HepG2 (cell line): ENCODE measurements at regions not wholly inside any gene's neighbourhood (a gene's known extent, or its start where the extent isn't known, plus 50 kb on each side); places are given as distances from the start of the nearest gene placed in this dataset.

Experiments
- ATAC-seq: fragments of 200-7000 bp; cut with Tn5 transposase; 3 replicates; pipeline ENCODE4 v1.9.1; 2020; ENCODE audit warnings: mild to moderate bottlenecking, moderate library complexity
- BruUV-seq: library from RNA; stranded (reverse); fragments of 400-500 nt; replicated peaks from 2 replicates; lab custom pipeline; 2021; lab: Mats Ljungman, UMichigan
- CTCF ChIA-PET: fragments of 300-600 bp; formaldehyde crosslinking; extraction: SDS; loops from one replicate; lab custom pipeline; 2021; ENCODE audit warnings: low total read pairs, inconsistent platforms, low intra/inter-chr PET ratio; lab: Yijun Ruan, JAX
- POLR2A ChIA-PET: fragments of 350-600 bp; sonication (Branson Sonifier 250); formaldehyde crosslinking; loops from one replicate; lab custom pipeline; 2020; ENCODE audit warnings: antibody characterized with exemption, inconsistent platforms; lab: Yijun Ruan, JAX
- DNase-seq: peaks from one replicate; pipeline ENCODE4 v3.0.0-alpha.2; 2015; ENCODE audit warnings: low spot score
- FAIRE-seq: peaks from 3 replicates; lab custom pipeline; 2011; peaks lifted over from hg19 to GRCh38; lab: Jason Lieb, UNC
- H2AFZ ChIP-seq: one replicate; pipeline ENCODE4 v1.6.1; 2011; ENCODE audit warnings: low read length, inconsistent platforms
- H3K27ac ChIP-seq: fragments of 300-600 bp; 3 replicates; pipeline ENCODE4 v1.8.0; 2011; ENCODE audit warnings: mixed run types, mild to moderate bottlenecking, mixed read lengths, low read length, inconsistent platforms; ENCODE audit not compliant: insufficient read depth; ENCODE audit errors: extremely low read length
- H3K27me3 ChIP-seq, 2 experiments: fragments of 200-600 bp in 1 of 2; 2 replicates in 1 of 2; 3 replicates in 1 of 2; pipeline versions ENCODE4 v1.6.0 to v1.8.0; 2011; ENCODE audit warnings: low read length in 2 of 2, mild to moderate bottlenecking in 2 of 2, moderate library complexity in 2 of 2, inconsistent platforms in 1 of 2; ENCODE audit not compliant: insufficient read depth in 2 of 2, control insufficient read depth in 1 of 2
- H3K36me3 ChIP-seq, 2 experiments: fragments of 200-600 bp in 1 of 2; replicated peaks in 1 of 2; 2 replicates in 1 of 2; 3 replicates in 1 of 2; pipeline versions ENCODE4 v1.5.1 to v1.8.0; 2011; ENCODE audit warnings: low read length in 2 of 2, inconsistent platforms in 1 of 2; ENCODE audit not compliant: insufficient read depth in 2 of 2, control insufficient read depth in 1 of 2
- H3K4me1 ChIP-seq: 2 replicates; pipeline ENCODE4 v1.5.1; 2012; ENCODE audit warnings: low read length, inconsistent platforms; ENCODE audit not compliant: insufficient read depth
- H3K4me2 ChIP-seq: 2 replicates; pipeline ENCODE4 v1.6.0; 2011; ENCODE audit warnings: low read depth, low read length, inconsistent platforms
- H3K4me3 ChIP-seq, 3 experiments: fragments of 200-600 bp in 1 of 3; sonication (generic), shearing (Covaris generic) in 1 of 3; replicated peaks in 1 of 3; 2 replicates each; pipeline ENCODE4 v1.5.1; 2011 to 2016; ENCODE audit warnings: low read length in 3 of 3, inconsistent platforms in 2 of 3, low read depth in 2 of 3, mild to moderate bottlenecking in 2 of 3, control low read depth in 1 of 3, mixed read lengths in 1 of 3; ENCODE audit not compliant: insufficient read depth in 1 of 3
- H3K79me2 ChIP-seq: one replicate; pipeline ENCODE4 v1.6.1; 2011; ENCODE audit warnings: low read length, inconsistent platforms; ENCODE audit not compliant: insufficient read depth
- H3K9ac ChIP-seq: 2 replicates; pipeline ENCODE4 v1.6.0; 2011; ENCODE audit warnings: mild to moderate bottlenecking, low read depth, low read length, inconsistent platforms; ENCODE audit not compliant: insufficient read depth
- H3K9me3 ChIP-seq: 2 replicates; pipeline ENCODE4 v1.5.1; 2012; ENCODE audit warnings: mild to moderate bottlenecking, low read length
- H4K20me1 ChIP-seq: 2 replicates; pipeline ENCODE4 v1.6.0; 2011; ENCODE audit warnings: inconsistent platforms, mild to moderate bottlenecking, low read length, moderate library complexity; ENCODE audit not compliant: insufficient read depth
- DR1 ChIP-seq: sonication (generic); formaldehyde crosslinking; IDR thresholded peaks from 2 replicates; pipeline ENCODE4 v1.8.0; 2021; ENCODE audit warnings: mild to moderate bottlenecking, missing genetic modification reagents, inconsistent platforms
- HES4 ChIP-seq: sonication (generic); formaldehyde crosslinking; IDR thresholded peaks from 2 replicates; pipeline ENCODE4 v1.9.0; 2021; ENCODE audit warnings: mild to moderate bottlenecking, missing genetic modification reagents, borderline replicate concordance
- HOXA7 ChIP-seq: sonication (generic); formaldehyde crosslinking; IDR thresholded peaks from 2 replicates; pipeline ENCODE4 v1.8.1; 2022; ENCODE audit warnings: mild to moderate bottlenecking, missing genetic modification reagents, moderate library complexity
- RELA ChIP-seq: sonication (generic); formaldehyde crosslinking; IDR thresholded peaks from 2 replicates; pipeline ENCODE4 v1.4.0; 2020; ENCODE audit warnings: missing genetic modification reagents
- SNAPC2 ChIP-seq: sonication (generic); formaldehyde crosslinking; IDR thresholded peaks from 2 replicates; pipeline ENCODE4 v1.8.1; 2022; ENCODE audit warnings: mild to moderate bottlenecking, missing genetic modification reagents
- SRSF9 ChIP-seq: fragments of 200-400 bp; formaldehyde crosslinking; IDR thresholded peaks from 2 replicates; pipeline ENCODE4 v1.6.1; 2018; ENCODE audit warnings: borderline replicate concordance, mild to moderate bottlenecking, low read depth, low read length; ENCODE audit not compliant: insufficient read depth, poor library complexity, severe bottlenecking
- ZBTB3 ChIP-seq: sonication (generic); formaldehyde crosslinking; IDR thresholded peaks from 2 replicates; pipeline ENCODE4 v1.4.0; 2020; ENCODE audit warnings: low read depth, mild to moderate bottlenecking, moderate library complexity, missing genetic modification reagents, borderline replicate concordance
- ZBTB8A ChIP-seq: sonication (generic); formaldehyde crosslinking; IDR thresholded peaks from 2 replicates; pipeline ENCODE4 v1.4.0; 2020; ENCODE audit warnings: mild to moderate bottlenecking, low read depth, missing genetic modification reagents, borderline replicate concordance
- ZNF24 ChIP-seq: fragments of 450-650 bp; IDR thresholded peaks from 2 replicates; pipeline ENCODE4 v1.6.1; 2017; ENCODE audit warnings: antibody characterized with exemption, mild to moderate bottlenecking
- ZNF547 ChIP-seq: sonication (generic); formaldehyde crosslinking; IDR thresholded peaks from 2 replicates; pipeline ENCODE4 v1.5.1; 2020; ENCODE audit warnings: mild to moderate bottlenecking, missing genetic modification reagents
- ZNF629 ChIP-seq: sonication (generic); formaldehyde crosslinking; conservative IDR thresholded peaks from 2 replicates; pipeline ENCODE4 v1.5.0; 2020; ENCODE audit warnings: missing genetic modification reagents
- ZNF777 ChIP-seq: sonication (generic); formaldehyde crosslinking; IDR thresholded peaks from 2 replicates; pipeline ENCODE4 v1.4.0; 2020; ENCODE audit warnings: missing genetic modification reagents
- WGBS: methylation state at CpG from one replicate; pipeline ENCODE4 v1.1.6; 2017; ENCODE audit warnings: low lambda C conversion rate; 5-methylcytosine and 5-hydroxymethylcytosine counted together
- in situ Hi-C: cut with HindIII; loops from 2 replicates; pipeline ENCODE4 v1.10.0; 2017; ENCODE audit warnings: low pct_unique_long_range_greater_than_20kb; ENCODE audit not compliant: extremely low pct_ligation_motif_present
- intact Hi-C: fragments of 100-400 bp; cut with micrococcal nuclease; formaldehyde crosslinking; loops from one replicate; pipeline ENCODE4 v1.10.0; 2022; ENCODE audit not compliant: unreplicated experiment
- TF ChIP-seq, protein P1 (sequence below): IDR thresholded peaks from 2 replicates; pipeline ENCODE4 v1.6.1; 2016; ENCODE audit warnings: low read depth, borderline replicate concordance
- TF ChIP-seq, protein P2 (sequence below): sonication (generic); formaldehyde crosslinking; IDR thresholded peaks from 2 replicates; pipeline ENCODE4 v1.4.0; 2020; ENCODE audit warnings: missing genetic modification reagents
- TF ChIP-seq, protein P3 (sequence below): sonication (generic); formaldehyde crosslinking; IDR thresholded peaks from 2 replicates; pipeline ENCODE4 v1.9.0; 2021; ENCODE audit warnings: missing genetic modification reagents, borderline replicate concordance

DNA sequence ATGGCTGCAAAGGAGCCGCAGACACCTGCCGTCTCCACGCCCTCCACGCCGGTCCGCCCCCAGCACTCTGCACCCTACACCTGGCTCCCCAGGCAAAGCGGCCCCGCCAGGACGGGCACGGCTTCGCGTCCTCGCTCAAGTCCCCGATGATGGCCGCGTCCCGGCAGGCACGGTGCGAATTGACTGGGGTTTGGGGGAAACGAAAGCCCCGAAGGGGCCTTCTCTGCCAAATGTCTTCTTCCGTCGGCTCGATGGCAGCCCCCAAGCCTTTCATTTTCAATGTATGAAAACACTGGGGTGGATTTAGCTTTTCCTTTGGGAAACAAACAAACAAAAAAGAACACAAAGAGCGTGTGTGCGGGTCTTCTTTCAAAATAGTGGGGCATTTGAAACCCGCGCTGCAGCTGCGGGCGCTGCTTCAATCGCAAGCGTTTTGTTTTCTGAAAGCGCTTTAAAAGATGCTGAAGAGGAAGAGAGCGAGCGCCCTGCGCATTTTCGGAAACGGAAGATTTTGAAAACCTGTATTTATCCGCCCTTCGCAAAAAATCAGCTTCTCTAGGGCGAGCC, 160.0 kb downstream of the RMI1 start (continued):
- TF ChIP-seq HES4: no peak
- TF ChIP-seq, protein P1, sequence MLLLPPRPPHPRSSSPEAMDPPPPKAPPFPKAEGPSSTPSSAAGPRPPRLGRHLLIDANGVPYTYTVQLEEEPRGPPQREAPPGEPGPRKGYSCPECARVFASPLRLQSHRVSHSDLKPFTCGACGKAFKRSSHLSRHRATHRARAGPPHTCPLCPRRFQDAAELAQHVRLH (CRISPR knock-in tag): no peak

DNA sequence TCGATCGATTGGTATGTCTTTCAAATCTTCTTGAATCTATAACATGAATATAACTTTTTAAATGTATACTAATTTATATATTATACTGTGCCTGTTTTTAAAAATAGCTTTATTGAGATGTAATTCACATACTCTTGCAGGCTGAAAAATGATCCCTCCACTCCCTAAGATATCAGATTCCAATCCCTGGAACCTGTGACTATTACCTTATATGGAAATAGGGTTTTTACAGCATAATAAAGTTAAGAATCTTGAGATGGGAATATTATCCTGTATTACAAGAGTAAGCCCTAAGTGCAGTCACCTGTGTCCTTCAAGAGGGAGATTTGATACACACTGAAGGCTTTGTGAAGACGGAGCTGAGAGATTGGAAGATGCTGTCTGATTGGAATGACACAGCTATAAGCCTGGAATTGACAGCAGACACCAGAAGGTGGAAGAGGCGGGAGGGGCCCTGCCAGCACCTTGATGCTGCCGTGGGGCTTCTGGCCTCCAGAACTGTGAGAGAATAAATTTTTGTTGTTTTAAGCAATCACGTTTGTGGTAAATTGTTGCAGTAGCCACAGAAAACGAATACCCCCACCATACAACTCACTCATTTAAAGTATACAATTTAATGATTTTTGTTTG, 161.3 kb downstream of the RMI1 start:
- intact Hi-C loops (no loop called here), in situ Hi-C loops (loop anchor here (10.0 kb wide), 1 partner anchor 57 kb away; no protein-coding TSS in a partner anchor)
- Histone ChIP-seq H3K36me3 (no peaks in the 10 kb centered on the region), H3K79me2 (no peaks in the 10 kb centered on the region), H4K20me1 (no peaks in the 10 kb centered on the region), H3K4me2 (no peak overlapping the region), H3K27me3 (peaks cover 0 to 8% of the 10 kb centered on the region in 2 experiments; a peak in 1 of 5 replicates), H3K9ac (no peak overlapping the region), H3K27ac (no peak overlapping the region), H2AFZ (no peak overlapping the region), H3K4me3 (no peak overlapping the region), H3K9me3 (no peaks in the 10 kb centered on the region), H3K4me1 (no peaks in the 10 kb centered on the region)
- BruUV-seq: no TSS peak
- CTCF ChIA-PET: no interaction called here
- POLR2A ChIA-PET: no interaction called here
- FAIRE-seq: no peak
- no peak for DNase-seq
- ATAC-seq: no peak
- 29% methylated on average over 7 of the region's 7 CpGs for WGBS
- no peak for TF ChIP-seq ZNF629 (CRISPR knock-in tag)
- TF ChIP-seq ZNF777 (CRISPR knock-in tag): no peak
- TF ChIP-seq, protein P2, sequence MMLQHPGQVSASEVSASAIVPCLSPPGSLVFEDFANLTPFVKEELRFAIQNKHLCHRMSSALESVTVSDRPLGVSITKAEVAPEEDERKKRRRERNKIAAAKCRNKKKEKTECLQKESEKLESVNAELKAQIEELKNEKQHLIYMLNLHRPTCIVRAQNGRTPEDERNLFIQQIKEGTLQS (CRISPR knock-in tag): no peak
- TF ChIP-seq ZNF547 (CRISPR knock-in tag): no peak
- TF ChIP-seq, protein P3, sequence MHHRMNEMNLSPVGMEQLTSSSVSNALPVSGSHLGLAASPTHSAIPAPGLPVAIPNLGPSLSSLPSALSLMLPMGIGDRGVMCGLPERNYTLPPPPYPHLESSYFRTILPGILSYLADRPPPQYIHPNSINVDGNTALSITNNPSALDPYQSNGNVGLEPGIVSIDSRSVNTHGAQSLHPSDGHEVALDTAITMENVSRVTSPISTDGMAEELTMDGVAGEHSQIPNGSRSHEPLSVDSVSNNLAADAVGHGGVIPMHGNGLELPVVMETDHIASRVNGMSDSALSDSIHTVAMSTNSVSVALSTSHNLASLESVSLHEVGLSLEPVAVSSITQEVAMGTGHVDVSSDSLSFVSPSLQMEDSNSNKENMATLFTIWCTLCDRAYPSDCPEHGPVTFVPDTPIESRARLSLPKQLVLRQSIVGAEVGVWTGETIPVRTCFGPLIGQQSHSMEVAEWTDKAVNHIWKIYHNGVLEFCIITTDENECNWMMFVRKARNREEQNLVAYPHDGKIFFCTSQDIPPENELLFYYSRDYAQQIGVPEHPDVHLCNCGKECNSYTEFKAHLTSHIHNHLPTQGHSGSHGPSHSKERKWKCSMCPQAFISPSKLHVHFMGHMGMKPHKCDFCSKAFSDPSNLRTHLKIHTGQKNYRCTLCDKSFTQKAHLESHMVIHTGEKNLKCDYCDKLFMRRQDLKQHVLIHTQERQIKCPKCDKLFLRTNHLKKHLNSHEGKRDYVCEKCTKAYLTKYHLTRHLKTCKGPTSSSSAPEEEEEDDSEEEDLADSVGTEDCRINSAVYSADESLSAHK (CRISPR knock-in tag): no peak
- TF ChIP-seq HOXA7 (CRISPR knock-in tag): no peak
- no peak for TF ChIP-seq RELA (CRISPR knock-in tag)
- no peak for TF ChIP-seq ZNF24
- TF ChIP-seq ZBTB8A (CRISPR knock-in tag): no peak
- TF ChIP-seq ZBTB3 (CRISPR knock-in tag): no peak
- TF ChIP-seq SRSF9: no peak
- TF ChIP-seq SNAPC2 (CRISPR knock-in tag): no peak
- TF ChIP-seq DR1 (CRISPR knock-in tag): no peak
